HCT116 (cell line): ENCODE measurements at regions not wholly inside any gene's neighbourhood (a gene's known extent, or its start where the extent isn't known, plus 50 kb on each side); places are given as distances from the start of the nearest gene placed in this dataset.

ENCODE experiments used
- CBX3 ChIP-seq: IDR thresholded peaks from 2 replicates; pipeline ENCODE4 v1.6.1; 2012; ENCODE audit warnings: low read depth
- ELF1 ChIP-seq: IDR thresholded peaks from 2 replicates; pipeline ENCODE4 v1.6.1; 2012; ENCODE audit warnings: low read depth, borderline replicate concordance
- EZH2 ChIP-seq: fragments of 200-600 bp; sonication (generic); IDR thresholded peaks from 2 replicates; pipeline ENCODE4 v1.6.1; 2017; ENCODE audit warnings: antibody characterized with exemption, mixed run types
- EZH2phosphoT487 ChIP-seq: fragments of 200-600 bp; IDR thresholded peaks from 2 replicates; pipeline ENCODE4 v1.6.1; 2018; ENCODE audit warnings: antibody characterized with exemption, borderline replicate concordance
- JUND ChIP-seq: IDR thresholded peaks from 2 replicates; pipeline ENCODE4 v1.6.1; 2012
- POLR2A ChIP-seq: IDR thresholded peaks from 2 replicates; pipeline ENCODE4 v1.7.0; 2011; ENCODE audit warnings: borderline replicate concordance; ENCODE audit not compliant: insufficient read depth, insufficient read length; ENCODE audit errors: extremely low read depth
- POLR2AphosphoS5 ChIP-seq: IDR thresholded peaks from 2 replicates; pipeline ENCODE4 v1.6.1; 2011; ENCODE audit warnings: mild to moderate bottlenecking, low read depth, low read length, moderate library complexity
- RAD21 ChIP-seq: IDR thresholded peaks from 2 replicates; pipeline ENCODE4 v1.6.1; 2012; ENCODE audit warnings: low read depth, mild to moderate bottlenecking
- SIN3A ChIP-seq: IDR thresholded peaks from 2 replicates; pipeline ENCODE4 v1.6.1; 2012; ENCODE audit warnings: low read depth
- YY1 ChIP-seq: IDR thresholded peaks from 2 replicates; pipeline ENCODE4 v1.6.1; 2011; ENCODE audit warnings: low read length, low read depth, moderate library complexity, mild to moderate bottlenecking; ENCODE audit not compliant: insufficient replicate concordance; ENCODE audit errors: extremely low read depth
- TF ChIP-seq, protein P1 (sequence below), 3 experiments: fragments of 200-600 bp in 1 of 3; sonication (generic) in 1 of 3; IDR thresholded peaks in 2 of 3; conservative IDR thresholded peaks in 1 of 3; 2 replicates each; pipeline ENCODE4 v1.5.1; 2012 to 2017; ENCODE audit warnings: low read depth in 2 of 3, low read length in 2 of 3, antibody characterized with exemption in 1 of 3, borderline replicate concordance in 1 of 3, control low read depth in 1 of 3, mild to moderate bottlenecking in 1 of 3, mixed read lengths in 1 of 3, mixed run types in 1 of 3, moderate library complexity in 1 of 3; ENCODE audit not compliant: insufficient read depth in 1 of 3
- TF ChIP-seq, protein P2 (sequence below): IDR thresholded peaks from 2 replicates; pipeline ENCODE4 v1.6.1; 2012
- TF ChIP-seq, protein P3 (sequence below): IDR thresholded peaks from 2 replicates; pipeline ENCODE4 v1.6.1; 2012; ENCODE audit warnings: low read depth

DNA sequence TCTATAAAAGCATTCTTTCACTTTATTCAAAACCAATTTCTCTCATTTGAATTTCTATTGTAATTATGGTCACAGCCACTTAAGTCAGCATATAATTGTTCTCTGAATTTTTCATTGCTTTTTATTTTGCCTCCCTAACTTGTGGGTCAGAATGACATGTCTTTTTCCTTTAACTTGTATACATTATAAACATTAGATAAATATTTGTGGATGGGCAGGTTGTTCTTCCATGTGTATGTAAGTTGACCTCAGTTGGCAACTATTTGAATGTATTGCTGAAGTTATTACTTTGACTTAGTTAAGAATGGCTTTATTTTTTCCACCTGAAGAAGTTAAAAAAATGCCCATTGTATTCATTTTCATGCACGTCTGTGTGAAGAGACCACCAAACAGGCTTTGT lies 83.0 kb upstream of the MAP3K7 start:
- TF ChIP-seq, protein P1, sequence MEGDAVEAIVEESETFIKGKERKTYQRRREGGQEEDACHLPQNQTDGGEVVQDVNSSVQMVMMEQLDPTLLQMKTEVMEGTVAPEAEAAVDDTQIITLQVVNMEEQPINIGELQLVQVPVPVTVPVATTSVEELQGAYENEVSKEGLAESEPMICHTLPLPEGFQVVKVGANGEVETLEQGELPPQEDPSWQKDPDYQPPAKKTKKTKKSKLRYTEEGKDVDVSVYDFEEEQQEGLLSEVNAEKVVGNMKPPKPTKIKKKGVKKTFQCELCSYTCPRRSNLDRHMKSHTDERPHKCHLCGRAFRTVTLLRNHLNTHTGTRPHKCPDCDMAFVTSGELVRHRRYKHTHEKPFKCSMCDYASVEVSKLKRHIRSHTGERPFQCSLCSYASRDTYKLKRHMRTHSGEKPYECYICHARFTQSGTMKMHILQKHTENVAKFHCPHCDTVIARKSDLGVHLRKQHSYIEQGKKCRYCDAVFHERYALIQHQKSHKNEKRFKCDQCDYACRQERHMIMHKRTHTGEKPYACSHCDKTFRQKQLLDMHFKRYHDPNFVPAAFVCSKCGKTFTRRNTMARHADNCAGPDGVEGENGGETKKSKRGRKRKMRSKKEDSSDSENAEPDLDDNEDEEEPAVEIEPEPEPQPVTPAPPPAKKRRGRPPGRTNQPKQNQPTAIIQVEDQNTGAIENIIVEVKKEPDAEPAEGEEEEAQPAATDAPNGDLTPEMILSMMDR (IDR thresholded peaks at IDR 0.05 in 2 of 3, conservative IDR thresholded peaks at IDR 0.05 in 1 of 3; ENCODE audit: borderline replicate concordance in 1 of 3, insufficient read depth in 1 of 3, low read depth in 2 of 3, low read length in 2 of 3) = no peak
- TF ChIP-seq RAD21 (no peak), EZH2 (no peak), SIN3A (no peak), YY1 (no peak), JUND (no peak), POLR2A (no peak), POLR2AphosphoS5 (no peak), EZH2phosphoT487 (no peak), ELF1 (no peak), CBX3 (no peak)
- TF ChIP-seq, protein P2, sequence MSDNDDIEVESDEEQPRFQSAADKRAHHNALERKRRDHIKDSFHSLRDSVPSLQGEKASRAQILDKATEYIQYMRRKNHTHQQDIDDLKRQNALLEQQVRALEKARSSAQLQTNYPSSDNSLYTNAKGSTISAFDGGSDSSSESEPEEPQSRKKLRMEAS = no peak
- TF ChIP-seq, protein P3, sequence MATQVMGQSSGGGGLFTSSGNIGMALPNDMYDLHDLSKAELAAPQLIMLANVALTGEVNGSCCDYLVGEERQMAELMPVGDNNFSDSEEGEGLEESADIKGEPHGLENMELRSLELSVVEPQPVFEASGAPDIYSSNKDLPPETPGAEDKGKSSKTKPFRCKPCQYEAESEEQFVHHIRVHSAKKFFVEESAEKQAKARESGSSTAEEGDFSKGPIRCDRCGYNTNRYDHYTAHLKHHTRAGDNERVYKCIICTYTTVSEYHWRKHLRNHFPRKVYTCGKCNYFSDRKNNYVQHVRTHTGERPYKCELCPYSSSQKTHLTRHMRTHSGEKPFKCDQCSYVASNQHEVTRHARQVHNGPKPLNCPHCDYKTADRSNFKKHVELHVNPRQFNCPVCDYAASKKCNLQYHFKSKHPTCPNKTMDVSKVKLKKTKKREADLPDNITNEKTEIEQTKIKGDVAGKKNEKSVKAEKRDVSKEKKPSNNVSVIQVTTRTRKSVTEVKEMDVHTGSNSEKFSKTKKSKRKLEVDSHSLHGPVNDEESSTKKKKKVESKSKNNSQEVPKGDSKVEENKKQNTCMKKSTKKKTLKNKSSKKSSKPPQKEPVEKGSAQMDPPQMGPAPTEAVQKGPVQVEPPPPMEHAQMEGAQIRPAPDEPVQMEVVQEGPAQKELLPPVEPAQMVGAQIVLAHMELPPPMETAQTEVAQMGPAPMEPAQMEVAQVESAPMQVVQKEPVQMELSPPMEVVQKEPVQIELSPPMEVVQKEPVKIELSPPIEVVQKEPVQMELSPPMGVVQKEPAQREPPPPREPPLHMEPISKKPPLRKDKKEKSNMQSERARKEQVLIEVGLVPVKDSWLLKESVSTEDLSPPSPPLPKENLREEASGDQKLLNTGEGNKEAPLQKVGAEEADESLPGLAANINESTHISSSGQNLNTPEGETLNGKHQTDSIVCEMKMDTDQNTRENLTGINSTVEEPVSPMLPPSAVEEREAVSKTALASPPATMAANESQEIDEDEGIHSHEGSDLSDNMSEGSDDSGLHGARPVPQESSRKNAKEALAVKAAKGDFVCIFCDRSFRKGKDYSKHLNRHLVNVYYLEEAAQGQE = no peak
